ENCODE measurements at regions not wholly inside any gene's neighbourhood (a gene's known extent, or its start where the extent isn't known, plus 50 kb on each side); places are given as distances from the start of the nearest gene placed in this dataset.

DNA sequence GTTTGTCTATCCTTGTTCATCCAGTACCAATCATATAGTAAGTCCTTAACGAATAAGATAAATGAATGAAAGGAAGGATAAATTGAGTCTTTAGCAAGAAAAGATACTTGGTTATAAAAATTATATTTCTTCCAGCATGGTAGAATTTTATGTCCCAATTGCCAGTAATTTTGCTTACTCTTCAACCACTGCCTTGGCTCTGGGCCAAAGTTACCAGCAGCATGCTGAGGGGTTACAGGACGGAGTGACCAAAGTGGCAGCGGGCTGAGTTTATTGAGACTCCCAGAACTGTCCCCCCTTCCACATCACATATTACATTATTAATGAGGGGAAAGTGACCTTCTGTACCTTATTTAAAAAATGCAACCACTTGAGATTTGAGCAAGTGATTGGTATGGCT lies 121.7 kb downstream of the RASGEF1B start:
- TF ChIP-seq CTCF (IDR thresholded peaks at IDR 0.05; ENCODE audit: low read depth, low read length) = no peak
- no peaks in the 10 kb centered on the region for H3K9me3 ChIP-seq (ENCODE audit: severe bottlenecking)
- no peak for DNase-seq
- H3K4me3 ChIP-seq (ENCODE audit: low read depth, low read length) = no peak overlapping the region
- no peak overlapping the region for H3K27ac ChIP-seq
- H3K36me3 ChIP-seq = no peaks in the 10 kb centered on the region
- no peaks in the 10 kb centered on the region for H3K27me3 ChIP-seq (ENCODE audit: insufficient read depth, low read depth, severe bottlenecking)

- TF ChIP-seq CTCF (IDR thresholded peaks at IDR 0.05; ENCODE audit: low read depth, low read length) = no peak
- no peak for DNase-seq
These were observed 123.0 kb downstream of the RASGEF1B start for GRCh38 chr4:81348778-81349094.

DNA sequence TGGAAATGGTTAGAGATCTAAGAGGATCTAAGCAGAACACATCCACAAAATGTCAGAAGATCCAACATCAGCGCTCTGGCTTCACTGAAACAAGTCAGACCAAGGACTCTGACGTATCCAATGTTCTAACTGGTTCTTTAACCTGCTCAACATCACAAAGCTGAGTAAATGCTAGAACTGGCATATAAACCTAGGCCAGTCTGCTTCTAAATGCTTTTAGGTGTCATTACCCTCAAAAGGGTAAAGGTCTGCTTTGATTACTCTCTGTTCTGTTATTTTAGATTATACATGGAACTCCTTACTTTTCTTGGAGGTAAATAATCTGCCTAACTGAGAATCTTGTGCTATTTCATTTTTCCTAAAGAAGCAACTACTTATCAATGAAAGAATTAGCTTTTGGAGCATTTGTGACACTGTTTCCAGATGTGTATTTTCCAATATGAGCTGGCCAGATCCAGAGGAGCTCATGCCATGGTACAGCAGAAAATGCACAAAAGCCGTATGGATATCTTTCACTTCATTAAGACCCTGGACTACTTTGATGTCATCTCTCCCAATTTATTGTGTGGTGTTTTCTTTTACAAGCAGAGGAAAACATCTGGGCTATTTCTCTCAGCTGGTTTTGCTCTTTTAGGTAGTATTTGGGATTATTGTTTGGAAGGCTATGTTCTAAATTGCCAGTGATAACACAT lies 123.5 kb downstream of the RASGEF1B start:
- Histone ChIP-seq H3K36me3 (no peaks in the 10 kb centered on the region), H3K27ac (no peak overlapping the region), H3K4me3 (ENCODE audit: low read depth, low read length) (no peak overlapping the region), H3K27me3 (ENCODE audit: insufficient read depth, low read depth, severe bottlenecking) (no peaks in the 10 kb centered on the region), H3K9me3 (ENCODE audit: severe bottlenecking) (peaks cover 5% of the 10 kb centered on the region)
- TF ChIP-seq CTCF (IDR thresholded peaks at IDR 0.05; ENCODE audit: low read depth, low read length) = no peak
- no peak for DNase-seq

More at GRCh38 chr4:81348778-81349094, 123.0 kb downstream of the RASGEF1B start:
- Histone ChIP-seq H3K27me3 (ENCODE audit: insufficient read depth, low read depth, severe bottlenecking) (no peaks in the 10 kb centered on the region), H3K27ac (no peak overlapping the region), H3K9me3 (ENCODE audit: severe bottlenecking) (peaks cover 5% of the 10 kb centered on the region), H3K4me3 (ENCODE audit: low read depth, low read length) (no peak overlapping the region), H3K36me3 (no peaks in the 10 kb centered on the region)

GRCh38 chr4:81346719-81347118 lies 125.0 kb downstream of the RASGEF1B start:
- TF ChIP-seq CTCF (IDR thresholded peaks at IDR 0.05; ENCODE audit: low read depth, low read length) = no peak
- Histone ChIP-seq H3K27ac (peak overlapping the region; percentile 49), H3K36me3 (no peaks in the 10 kb centered on the region), H3K27me3 (ENCODE audit: insufficient read depth, low read depth, severe bottlenecking) (no peaks in the 10 kb centered on the region), H3K9me3 (ENCODE audit: severe bottlenecking) (peaks cover 5% of the 10 kb centered on the region), H3K4me3 (ENCODE audit: low read depth, low read length) (no peak overlapping the region)
- peak; percentile 78 for DNase-seq

GRCh38 chr4:81343536-81343935 lies 128.2 kb downstream of the RASGEF1B start:
- peak; percentile 86 for DNase-seq
- Histone ChIP-seq H3K36me3 (no peaks in the 10 kb centered on the region), H3K27ac (peak overlapping the region; percentile 41), H3K4me3 (ENCODE audit: low read depth, low read length) (peak overlapping the region; percentile 14; the same call in 1 of the 2 replicates), H3K27me3 (ENCODE audit: insufficient read depth, low read depth, severe bottlenecking) (no peaks in the 10 kb centered on the region), H3K9me3 (ENCODE audit: severe bottlenecking) (peaks cover 5% of the 10 kb centered on the region)
- no peak for TF ChIP-seq CTCF (IDR thresholded peaks at IDR 0.05; ENCODE audit: low read depth, low read length)

DNA sequence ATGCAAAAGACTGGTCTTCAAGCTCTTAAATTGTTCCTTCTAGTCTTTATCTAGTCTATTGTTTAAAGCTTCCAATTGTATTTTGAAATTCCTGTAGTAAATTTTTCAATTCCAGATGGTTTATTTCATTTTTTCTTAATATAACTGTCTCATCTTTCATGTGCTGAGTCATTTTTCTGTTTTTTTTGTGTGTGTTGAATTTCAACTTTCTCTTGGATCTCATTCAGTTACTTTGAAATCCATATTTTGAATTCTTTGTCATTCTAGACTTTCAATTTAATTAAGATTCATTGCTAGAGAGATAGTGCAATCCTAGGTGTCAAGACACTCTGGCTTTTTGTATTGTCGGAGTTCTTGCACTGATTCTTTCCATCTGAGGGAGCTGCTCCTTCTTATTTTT lies 128.0 kb upstream of the PRKG2 start:
- Histone ChIP-seq H3K27ac (peak overlapping the region; percentile 41), H3K36me3 (no peaks in the 10 kb centered on the region), H3K9me3 (ENCODE audit: severe bottlenecking) (peaks cover 5% of the 10 kb centered on the region), H3K4me3 (ENCODE audit: low read depth, low read length) (peak overlapping the region; percentile 14; the same call in 1 of the 2 replicates), H3K27me3 (ENCODE audit: insufficient read depth, low read depth, severe bottlenecking) (no peaks in the 10 kb centered on the region)
- DNase-seq = no peak
- no peak for TF ChIP-seq CTCF (IDR thresholded peaks at IDR 0.05; ENCODE audit: low read depth, low read length)

Data from WERI-Rb-1 (cell line).